Daoy (cell line): ENCODE measurements at regions not wholly inside any gene's neighbourhood (a gene's known extent, or its start where the extent isn't known, plus 50 kb on each side); places are given as distances from the start of the nearest gene placed in this dataset.
"Not testable (repeated sequence)": the region's sequence is repeated elsewhere in the genome, so short reads cannot be mapped to it uniquely, and the experiment has no call there.

Source experiments
- DNase-seq: peaks from one replicate; pipeline ENCODE4 v3.0.0-alpha.2; 2015; ENCODE audit warnings: low read depth

DNA sequence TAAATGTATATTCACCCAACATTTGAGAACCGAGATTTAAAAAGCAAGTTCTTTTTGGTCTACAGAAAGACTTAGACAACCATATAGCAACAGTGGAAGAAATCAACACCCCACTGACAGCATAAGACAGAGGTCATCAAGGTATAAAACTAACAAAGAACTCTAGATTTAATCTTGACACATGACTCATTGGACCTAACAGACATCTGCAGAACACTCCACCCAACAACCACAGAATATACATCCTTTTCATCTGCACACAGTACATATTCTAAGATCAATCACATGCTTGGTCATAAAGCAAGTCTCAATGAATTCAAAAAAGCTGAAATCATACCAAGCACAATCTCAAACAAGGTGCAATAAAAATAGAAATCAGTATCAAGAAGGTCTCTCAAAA, 65.8 kb downstream of the SPIN4 start:
- no peak for DNase-seq

DNA sequence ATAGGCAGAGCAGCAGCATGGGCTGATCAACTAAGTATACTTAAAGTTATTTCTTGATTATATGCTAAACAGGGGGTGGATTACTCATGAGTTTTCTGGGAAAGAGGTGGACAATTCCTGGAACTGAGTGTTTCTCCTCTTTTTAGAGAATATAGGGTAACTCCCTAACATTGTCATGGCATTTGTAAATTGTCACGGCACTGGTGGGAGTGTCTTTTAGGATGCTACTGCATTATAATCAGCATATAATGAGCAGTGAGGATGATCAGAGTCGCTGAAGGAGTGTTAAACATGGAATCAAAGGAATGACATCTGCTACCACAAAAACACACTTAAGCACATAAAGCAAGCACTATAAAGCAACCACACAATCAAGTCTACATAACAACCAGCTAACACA, 66.5 kb downstream of the SPIN4 start:
- no peak for DNase-seq

DNA sequence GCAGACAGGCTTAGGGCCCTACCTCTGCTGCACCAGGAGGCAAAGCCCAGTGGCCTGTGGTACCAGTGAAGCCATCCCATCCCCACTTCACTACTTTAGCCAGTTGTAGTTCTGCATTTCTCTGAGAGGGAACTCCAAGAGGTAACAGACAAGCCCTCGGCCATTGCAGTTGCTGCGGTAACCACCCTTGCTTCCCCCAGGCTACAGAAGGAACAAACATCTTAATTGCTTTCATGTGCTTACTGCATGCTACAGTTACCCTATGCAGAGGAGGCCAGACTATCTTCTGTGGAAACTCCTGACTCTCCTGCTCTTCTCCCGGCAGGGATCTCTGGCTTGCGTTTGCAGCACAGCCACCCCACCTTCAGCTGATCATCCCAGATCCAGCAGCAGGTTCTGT, 67.8 kb downstream of the SPIN4 start:
- DNase-seq = no peak

DNA sequence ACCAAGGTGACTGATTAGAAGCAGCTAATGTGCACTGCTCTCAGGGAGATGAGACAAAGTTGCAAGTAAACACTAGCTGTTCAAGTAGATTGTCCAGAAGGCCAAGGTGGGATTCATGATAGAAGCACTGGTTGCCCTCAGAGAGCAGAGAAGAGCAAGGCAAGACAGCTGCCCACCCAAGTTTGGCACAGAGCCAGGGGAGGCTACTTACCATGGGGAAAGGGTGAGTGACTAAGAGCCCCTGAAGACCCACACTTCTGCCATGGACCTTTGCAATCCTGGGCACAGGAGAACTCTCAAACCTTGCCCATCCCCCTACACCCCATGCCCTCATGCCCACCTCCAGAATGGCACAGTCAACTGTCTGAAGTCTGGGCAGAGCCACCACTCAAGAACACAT, 68.3 kb downstream of the SPIN4 start:
- no peak for DNase-seq

DNA sequence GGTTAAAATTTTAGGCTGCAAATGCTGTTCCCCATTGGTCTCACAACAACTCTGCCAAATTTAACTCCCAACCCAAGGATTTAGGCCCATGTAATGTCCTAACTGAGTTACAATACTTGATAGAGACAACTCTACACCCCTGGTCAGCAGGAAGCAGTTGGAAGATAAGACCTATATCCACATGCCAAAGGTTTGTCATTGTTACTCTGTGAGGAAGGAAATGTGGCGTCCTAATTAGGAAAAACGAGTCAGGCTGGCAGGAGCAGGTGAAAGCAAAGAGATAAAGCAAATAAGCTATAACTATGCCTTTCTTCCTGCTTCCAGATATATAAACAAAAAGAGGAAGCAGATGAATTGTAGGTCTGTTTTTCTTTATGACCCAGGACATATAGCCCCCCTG, 69.1 kb downstream of the SPIN4 start:
- DNase-seq = no peak

DNA sequence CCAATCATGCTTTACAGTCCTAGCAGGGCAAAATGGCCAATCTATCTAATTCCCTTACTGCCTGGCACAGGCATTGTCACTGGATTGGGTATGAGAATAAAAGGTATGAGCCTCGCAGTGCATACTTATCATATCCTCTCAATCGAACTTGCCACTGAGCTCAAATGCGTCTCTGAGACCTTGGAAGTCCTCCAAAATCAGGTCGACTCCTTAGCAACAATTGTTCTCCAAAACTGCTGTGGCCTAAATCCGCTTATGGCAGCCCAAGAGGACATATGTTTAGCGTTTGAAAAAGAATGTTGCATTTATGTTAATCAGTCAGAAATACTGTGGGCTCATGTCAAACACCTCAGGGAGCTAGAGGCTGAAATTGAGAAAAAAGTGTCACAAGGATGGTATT, 69.7 kb downstream of the SPIN4 start:
- DNase-seq = no peak

DNA sequence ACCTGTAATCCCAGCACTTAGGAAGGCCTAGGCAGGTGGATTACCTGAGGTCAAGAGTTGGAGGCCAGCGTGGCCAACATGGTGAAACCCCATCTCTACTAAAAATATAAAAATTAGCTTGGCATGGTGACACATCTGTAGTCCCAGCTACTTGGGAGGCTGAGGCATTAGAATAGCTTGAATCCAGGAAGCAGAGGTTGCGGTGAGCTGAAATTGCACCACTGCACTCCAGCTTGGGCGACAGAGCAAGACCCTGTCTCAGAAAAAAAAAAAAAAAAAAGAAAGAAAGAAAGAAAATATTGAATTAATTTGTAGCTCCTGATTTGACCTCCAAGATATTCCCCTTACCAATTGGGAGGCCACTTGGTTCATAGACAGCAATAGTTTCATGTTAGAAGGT, 73.7 kb downstream of the SPIN4 start:
- not testable (repeated sequence) for DNase-seq

DNA sequence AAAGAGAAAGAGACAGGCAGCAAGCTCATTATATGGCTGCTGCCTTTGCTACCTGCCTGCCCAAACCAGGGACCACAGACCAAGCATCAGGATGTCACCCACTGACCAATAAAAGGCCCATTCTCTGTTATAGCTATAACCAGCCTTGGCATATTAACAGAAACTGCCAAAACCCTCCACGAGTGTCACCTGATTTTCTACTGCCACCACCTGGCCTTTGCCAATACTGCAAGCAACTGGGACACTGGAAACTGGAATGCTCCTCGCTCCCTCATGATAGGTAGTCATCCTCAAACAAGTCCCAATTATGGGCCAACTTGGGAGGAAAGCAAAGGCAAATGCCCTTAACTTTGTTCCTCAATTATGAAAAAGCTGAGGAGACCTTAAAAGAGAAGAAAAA, 76.0 kb downstream of the SPIN4 start:
- DNase-seq = no peak

DNA sequence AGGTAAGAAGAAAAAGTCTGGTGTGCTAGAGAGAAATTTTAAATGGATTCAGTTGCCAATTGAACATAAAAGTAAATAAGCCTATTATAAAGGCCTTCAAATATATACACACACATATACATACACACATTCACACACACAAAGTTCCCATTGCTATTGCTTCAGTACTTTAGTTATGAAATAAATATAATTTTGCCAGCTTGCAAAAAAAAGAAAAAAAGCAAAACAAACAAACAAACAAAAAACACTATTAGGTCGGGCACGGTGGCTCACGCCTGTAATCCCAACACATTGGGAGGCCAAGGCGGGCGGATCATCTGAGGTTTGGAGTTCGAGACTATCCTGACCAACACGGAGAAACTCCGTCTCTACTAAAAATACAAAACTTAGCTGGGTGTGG, 80.3 kb downstream of the SPIN4 start:
- DNase-seq = no peak

DNA sequence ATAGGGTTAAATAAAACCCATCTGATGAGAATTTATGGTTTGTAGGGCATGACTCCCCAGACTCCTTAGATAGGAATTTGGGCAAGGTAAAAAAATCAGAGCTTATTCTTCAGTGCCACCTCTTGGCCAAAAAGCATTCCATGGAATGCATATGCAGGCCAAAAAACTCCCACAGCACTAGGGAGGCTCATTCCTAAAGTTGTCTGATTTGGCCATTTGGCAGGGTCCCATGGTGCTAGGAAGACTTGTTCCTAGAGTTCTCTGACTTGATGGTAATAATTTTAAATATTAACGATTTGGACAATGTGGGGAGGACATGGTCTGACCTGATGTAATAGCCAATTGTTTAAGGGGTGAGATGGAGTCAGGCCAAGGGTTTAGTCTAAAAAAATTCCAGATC, 93.0 kb downstream of the SPIN4 start:
- no peak for DNase-seq

DNA sequence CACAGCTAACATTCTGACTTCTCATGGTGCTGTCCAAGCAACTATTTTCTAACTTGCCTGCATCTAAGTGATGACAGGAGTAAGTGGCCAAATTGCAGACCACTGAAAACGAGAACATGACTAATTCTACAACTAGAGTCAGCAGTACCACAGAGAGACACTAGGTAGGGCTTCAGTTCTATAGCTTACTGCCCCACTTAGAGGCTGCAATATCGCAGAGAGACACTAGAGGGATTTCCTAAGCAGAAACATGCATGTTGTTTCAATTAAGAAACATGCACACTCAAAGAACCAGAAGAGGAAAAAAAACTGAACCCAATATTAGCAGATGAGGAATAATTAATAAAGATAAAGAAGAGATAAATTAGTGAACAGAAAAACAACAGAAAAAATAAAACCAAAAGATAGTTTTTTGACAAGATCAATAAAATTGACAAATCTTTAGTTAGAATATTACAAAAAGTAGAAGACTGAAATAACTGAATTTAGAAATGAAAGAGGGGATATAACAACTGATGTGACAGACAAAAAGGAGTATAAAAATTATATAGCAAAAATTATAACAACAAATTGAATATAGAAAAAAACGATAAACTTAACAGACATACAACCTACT, 100.8 kb downstream of the SPIN4 start:
- DNase-seq = peak; percentile 5

DNA sequence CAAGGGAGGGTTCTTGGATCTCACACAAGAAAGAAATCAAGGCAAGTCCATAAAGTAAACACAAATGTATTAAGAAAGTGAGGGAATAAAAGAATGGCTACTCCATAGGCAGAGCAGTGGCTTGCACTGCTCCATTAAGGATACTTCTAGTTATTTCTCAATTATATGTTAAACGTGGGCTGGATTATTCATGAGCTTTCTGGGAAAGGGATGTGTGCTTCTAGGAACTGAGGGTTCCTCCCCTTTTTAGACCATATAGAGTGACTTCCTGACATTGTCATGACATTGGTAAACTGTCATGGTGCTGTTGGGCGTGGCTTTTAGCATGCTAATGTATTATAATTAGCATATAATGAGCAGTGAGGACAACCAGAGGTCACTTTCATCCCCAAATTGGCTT, 108.4 kb downstream of the SPIN4 start:
- DNase-seq = not testable (repeated sequence)

DNA sequence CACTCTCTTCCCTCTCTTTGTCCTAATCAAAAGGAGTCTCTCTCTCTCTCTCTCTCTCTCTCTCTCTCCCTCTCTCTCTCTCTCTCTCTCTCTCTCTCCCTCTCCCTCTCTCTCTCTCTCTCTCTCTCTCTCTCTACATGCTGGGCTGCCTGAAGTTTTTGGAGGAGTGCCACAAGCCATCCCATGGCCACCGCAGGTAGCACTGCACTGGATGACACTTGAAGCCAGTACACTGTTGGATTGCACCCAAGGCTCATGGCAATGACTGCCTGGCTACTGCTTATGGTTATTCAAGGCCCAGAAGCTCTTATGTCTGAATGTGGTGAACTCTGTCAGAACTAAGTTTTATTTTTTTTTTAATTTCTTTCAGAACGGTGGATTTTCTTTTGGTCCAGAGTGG, 115.2 kb downstream of the SPIN4 start:
- DNase-seq = not testable (repeated sequence)

DNA sequence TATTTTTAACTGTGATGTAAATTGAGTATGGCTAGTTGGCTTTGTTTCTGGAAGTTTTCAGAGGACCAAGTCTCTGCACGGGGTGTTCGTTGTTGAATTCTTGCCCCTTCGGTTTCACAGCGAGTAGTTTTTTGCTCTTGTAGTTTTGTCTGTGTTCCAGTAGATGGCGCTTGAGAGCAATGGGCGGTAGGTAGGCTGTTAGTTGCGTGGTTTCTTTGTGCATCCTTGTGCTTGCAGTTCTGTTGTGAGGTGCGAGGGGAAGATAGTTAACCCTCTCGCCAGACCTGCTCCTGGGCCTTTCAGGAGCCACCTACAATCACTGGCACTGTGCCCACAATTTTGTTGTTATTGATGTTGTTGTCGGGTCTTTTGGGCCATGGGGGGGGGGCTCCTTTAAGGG, 118.1 kb downstream of the SPIN4 start:
- DNase-seq = not testable (repeated sequence)

DNA sequence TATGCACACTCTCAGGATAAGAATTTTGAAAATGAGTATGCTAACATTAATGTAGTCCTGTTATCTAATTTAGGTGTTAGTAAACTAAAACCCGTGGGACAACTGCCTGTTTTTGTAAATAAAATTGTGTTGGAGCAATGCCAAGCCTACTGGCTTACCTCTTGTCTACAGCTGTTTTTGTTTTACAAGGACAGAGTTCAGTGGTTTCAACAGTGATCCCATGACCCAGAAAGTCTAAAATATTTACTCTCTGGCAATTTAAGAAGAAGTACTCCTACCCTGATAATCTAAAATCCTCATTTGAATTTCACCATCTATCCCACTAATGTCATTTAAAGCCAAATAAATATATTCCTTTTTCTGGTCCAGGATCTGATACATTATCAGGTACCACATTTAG, 132.9 kb downstream of the SPIN4 start:
- DNase-seq = not testable (repeated sequence)

DNA sequence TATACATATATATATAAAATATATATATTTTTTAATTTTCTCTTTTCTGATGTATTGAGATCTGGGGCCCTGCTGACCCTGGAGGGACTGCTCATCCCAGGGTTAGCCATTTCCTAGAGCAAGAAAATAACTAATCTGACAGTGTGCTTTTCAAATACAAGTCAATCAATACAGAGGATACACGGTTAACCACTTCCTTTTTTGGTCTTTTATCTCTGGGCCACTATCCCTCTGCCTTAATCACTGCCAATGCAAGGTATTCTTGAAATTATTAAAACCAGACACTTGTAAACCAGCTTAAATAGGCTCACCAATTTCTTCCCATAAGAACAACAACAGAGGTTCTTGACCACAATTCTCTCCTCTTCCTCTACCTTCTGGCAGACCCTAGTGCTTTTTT, 133.6 kb downstream of the SPIN4 start:
- not testable (repeated sequence) for DNase-seq

DNA sequence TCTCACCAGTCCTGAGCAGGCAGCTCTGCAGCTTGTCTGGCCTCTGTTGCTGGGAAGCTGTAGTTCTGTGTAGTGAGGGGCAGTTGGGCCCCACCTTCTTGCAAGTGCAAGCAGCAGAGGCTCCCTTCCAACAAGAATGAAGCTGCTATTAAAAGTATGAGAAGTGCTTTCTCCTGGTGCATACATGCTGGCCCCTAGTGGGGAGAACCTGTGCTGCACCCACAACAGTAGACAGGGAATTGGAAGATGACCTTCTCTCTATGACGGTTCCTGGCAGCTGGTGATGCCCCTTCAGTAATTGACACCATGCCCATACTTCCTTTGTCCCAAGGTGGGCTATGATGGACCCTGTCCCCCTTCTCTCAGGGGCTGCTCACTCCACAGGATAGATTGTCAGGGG, 141.5 kb downstream of the SPIN4 start:
- DNase-seq = not testable (repeated sequence)

DNA sequence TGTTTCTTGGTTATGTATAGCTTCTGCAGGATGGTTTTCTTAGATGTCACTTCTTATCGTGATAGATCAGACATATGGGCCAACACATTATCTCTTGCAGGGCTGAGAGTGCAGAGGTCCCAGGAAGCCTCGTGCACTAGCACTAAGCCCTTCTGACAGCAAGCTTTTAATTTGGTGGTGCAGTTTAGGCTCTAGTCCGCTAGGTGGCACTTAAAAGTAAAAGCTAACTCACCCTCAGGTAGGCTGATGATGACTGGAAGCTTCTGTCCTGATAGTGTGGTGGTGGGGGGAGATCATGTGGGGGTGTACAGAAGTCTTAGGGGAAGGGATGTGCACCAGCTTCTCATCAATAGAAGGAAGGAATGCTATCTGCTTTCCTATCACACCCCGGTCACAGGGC, 142.0 kb downstream of the SPIN4 start:
- DNase-seq = not testable (repeated sequence)

DNA sequence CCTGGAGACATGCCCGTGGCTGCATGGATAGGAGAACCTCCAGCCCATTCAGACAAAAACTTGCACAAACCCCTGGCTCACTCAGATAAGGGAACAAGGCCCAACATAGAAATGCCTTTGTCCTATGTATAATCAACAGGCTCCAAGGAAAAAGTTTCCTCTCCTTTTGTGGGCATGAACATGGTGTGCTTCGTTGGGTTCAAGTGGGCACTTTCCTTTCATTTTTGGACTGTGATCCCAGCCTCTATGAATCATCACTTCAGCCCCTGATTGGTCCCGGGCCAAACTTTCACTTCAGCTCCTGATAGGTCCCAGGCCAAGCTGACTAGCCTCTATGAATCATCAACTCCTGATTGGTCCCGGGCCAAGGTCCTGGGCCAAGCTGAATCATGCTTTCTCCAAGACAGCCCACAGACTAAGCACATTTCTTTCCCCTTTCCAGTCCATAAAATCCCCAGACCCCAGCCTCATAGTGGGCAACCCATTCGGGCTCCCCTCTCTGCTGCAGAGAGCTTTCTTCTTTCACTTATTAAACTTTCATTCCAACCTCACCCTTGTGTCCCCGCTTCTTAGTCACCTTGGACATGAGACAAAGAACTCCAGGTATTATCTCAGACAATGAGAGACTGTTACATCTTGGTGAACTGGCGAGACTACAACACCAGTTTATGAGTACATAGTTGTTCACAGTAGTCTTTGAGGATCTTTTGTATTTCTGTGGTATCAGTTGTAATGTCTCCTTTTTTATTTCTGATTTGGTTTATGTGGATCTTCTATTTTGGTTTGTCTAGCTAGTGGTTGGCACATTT, 146.7 kb downstream of the SPIN4 start:
- not testable (repeated sequence) for DNase-seq

DNA sequence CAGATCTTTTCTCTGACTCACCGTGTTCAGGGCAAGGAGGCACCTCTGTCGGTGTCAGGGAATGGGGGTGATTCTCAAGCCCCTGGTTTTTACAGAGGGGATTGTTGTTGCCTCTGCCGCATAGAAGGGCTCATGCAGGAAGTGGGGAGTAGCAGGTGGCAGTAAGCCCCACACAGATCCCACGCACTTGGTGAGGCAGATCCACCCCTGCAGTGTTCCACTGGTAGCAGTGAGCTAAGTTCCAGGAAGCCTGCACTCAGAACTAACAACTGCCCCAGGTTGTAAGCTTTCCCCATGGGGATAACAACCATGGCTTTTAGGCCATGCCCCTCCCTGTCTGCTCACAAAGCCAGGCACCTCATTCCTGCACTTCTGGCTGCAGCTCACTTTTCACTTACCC, 149.1 kb downstream of the SPIN4 start:
- not testable (repeated sequence) for DNase-seq

DNA sequence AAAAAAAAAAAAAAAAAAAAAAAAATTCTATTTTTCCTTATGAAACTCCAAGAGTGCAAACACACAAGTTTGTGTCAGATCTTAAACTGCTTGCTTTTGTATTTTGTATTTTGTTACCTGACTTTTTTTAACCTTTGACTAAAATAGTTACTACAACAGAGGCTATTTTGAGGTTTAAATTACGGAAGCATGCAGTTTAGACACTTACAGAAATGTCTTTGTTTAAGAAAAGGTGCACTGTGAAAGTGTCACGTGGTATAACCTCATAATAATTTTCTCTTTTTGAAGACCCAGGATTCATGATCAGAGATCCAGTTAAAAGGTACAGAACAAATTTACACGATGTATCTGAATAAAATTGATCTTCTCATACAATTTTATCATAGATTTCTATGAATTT, 152.4 kb downstream of the SPIN4 start:
- not testable (repeated sequence) for DNase-seq

DNA sequence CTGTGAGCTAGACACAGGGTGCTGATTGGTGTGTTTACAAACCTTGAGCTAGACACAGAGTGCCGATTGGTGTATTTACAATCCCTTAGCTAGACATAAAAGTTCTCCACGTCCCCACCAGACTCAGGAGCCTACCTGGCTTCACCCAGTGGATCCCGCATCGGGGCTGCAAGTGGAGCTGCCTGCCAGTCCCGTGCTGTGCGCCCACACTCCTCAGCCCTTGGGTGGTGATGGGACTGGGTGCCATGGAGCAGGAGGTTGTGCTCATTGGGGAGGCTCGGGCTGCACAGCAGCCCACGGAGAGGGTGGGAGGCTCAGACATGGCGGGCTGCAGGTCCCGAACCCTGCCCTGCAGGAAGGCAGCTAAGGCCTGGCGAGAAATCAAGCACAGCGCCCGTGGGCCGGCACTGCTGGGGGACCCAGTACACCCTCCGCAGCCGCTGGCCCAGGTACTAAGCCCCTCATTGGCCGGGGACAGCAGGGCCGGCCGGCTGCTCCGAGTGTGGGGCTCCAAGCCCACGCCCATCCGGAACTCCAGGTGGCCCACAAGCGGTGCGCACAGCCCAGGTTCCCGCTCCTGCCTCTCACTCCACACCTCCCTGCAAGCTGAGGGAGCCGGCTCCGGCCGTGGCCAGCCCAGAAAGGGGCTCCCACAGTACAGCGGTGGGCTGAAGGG, 158.6 kb downstream of the SPIN4 start:
- DNase-seq = not testable (repeated sequence)

DNA sequence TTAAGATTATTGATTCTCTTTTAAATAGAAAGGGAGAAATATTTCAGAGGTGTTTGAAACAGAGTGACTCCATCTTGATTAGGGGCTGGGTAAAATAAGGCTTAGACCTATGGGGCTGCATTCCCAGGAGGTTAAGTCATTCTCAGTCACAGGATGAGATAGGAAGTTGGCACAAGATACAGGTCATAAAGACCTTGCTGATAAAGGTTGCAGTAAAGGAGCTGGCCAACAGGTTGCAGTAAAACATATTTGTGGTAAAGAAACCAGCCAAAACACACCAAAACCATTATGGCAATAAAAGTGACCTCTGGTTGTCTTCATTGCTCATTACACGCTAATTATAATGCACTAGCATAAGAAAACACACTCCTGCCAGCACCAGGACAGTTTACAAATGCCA, 165.0 kb downstream of the SPIN4 start:
- no peak for DNase-seq
